Breast epithelium (tissue), 4 donors: ENCODE measurements at regions not wholly inside any gene's neighbourhood (a gene's known extent, or its start where the extent isn't known, plus 50 kb on each side); places are given as distances from the start of the nearest gene placed in this dataset.

Source experiments
- DNase-seq, 2 donors: peaks; one replicate each; pipeline ENCODE4 v3.0.0-alpha.2; 2019; ENCODE audit warnings: low spot score in 2 of 2
- H3K27ac ChIP-seq, 2 donors: fragments of 200-600 bp; sonication (generic) in 1 of 2; one replicate each; pipeline ENCODE4 v1.5.1; 2016 to 2019; ENCODE audit warnings: mild to moderate bottlenecking in 1 of 2
- H3K27me3 ChIP-seq, 2 donors: fragments of 200-600 bp; sonication (generic) in 1 of 2; one replicate each; pipeline versions ENCODE4 v1.5.1 to v1.6.0; 2017 to 2019; ENCODE audit warnings: control low read depth in 1 of 2, mild to moderate bottlenecking in 1 of 2
- H3K36me3 ChIP-seq: fragments of 200-600 bp; one replicate; pipeline ENCODE4 v1.5.1; 2019
- H3K4me1 ChIP-seq, 2 donors: fragments of 200-600 bp; sonication (generic); one replicate each; pipeline ENCODE4 v1.5.1; 2016 to 2019; ENCODE audit warnings: control low read depth in 1 of 2
- H3K4me3 ChIP-seq, 3 donors: fragments of 200-600 bp; sonication (generic); 1 replicate in 2 of 3; 2 replicates in 1 of 3; pipeline ENCODE4 v1.5.1; 2016 to 2019; ENCODE audit warnings: mild to moderate bottlenecking in 3 of 3, moderate library complexity in 2 of 3
- H3K9me3 ChIP-seq, 2 donors: fragments of 200-600 bp; sonication (generic) in 1 of 2; one replicate each; pipeline ENCODE4 v1.5.1; 2016 to 2019; ENCODE audit warnings: control low read depth in 1 of 2
- POLR2A ChIP-seq: fragments of 450-650 bp; IDR thresholded peaks from one replicate; pipeline ENCODE4 v1.6.1; 2016; ENCODE audit warnings: antibody characterized with exemption, mild to moderate bottlenecking, moderate library complexity
- POLR2AphosphoS5 ChIP-seq, 3 donors: sonication (generic); formaldehyde crosslinking; IDR thresholded peaks; one replicate each; pipeline ENCODE4 v1.6.1; 2017; ENCODE audit warnings: antibody characterized with exemption in 3 of 3
- intact Hi-C: fragments of 100-400 bp; cut with DNase I; formaldehyde crosslinking; loops from one replicate; pipeline ENCODE4 v1.15.1; 2023; ENCODE audit warnings: low total_unique reads
- TF ChIP-seq, protein P1 (sequence below), 3 donors: fragments of 450-650 bp; IDR thresholded peaks; one replicate each; pipeline ENCODE4 v1.5.1; 2016 to 2017; ENCODE audit warnings: antibody characterized with exemption in 3 of 3, mild to moderate bottlenecking in 3 of 3, moderate library complexity in 3 of 3

GRCh38 chr15:26365077-26365476 is 407.8 kb downstream of the GABRB3 start:
- Histone ChIP-seq H3K4me1 (no peaks in the 10 kb centered on the region), H3K27me3 (no peaks in the 10 kb centered on the region), H3K4me3 (no peak overlapping the region), H3K36me3 (no peaks in the 10 kb centered on the region), H3K9me3 (no peaks in the 10 kb centered on the region), H3K27ac (no peak overlapping the region)
- intact Hi-C loops, result no loop called here
- TF ChIP-seq POLR2AphosphoS5 (IDR thresholded peaks at IDR 0.05) (no peak), POLR2A (no peak)
- TF ChIP-seq, protein P1, sequence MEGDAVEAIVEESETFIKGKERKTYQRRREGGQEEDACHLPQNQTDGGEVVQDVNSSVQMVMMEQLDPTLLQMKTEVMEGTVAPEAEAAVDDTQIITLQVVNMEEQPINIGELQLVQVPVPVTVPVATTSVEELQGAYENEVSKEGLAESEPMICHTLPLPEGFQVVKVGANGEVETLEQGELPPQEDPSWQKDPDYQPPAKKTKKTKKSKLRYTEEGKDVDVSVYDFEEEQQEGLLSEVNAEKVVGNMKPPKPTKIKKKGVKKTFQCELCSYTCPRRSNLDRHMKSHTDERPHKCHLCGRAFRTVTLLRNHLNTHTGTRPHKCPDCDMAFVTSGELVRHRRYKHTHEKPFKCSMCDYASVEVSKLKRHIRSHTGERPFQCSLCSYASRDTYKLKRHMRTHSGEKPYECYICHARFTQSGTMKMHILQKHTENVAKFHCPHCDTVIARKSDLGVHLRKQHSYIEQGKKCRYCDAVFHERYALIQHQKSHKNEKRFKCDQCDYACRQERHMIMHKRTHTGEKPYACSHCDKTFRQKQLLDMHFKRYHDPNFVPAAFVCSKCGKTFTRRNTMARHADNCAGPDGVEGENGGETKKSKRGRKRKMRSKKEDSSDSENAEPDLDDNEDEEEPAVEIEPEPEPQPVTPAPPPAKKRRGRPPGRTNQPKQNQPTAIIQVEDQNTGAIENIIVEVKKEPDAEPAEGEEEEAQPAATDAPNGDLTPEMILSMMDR (IDR thresholded peaks at IDR 0.05), result no peak
- DNase-seq, result no peak

- Histone ChIP-seq H3K27ac (no peak overlapping the region), H3K4me1 (no peaks in the 10 kb centered on the region), H3K9me3 (no peaks in the 10 kb centered on the region), H3K4me3 (no peak overlapping the region), H3K27me3 (no peaks in the 10 kb centered on the region), H3K36me3 (no peaks in the 10 kb centered on the region)
- no peak for TF ChIP-seq POLR2AphosphoS5 (IDR thresholded peaks at IDR 0.05)
- TF ChIP-seq, protein P1 (IDR thresholded peaks at IDR 0.05), result no peak
- no peak for TF ChIP-seq POLR2A
- no peak for DNase-seq
- intact Hi-C loops, result no loop called here
Measured at GRCh38 chr15:26359855-26360254, 413.0 kb downstream of the GABRB3 start.

GRCh38 chr15:26358708-26359107 is 414.2 kb downstream of the GABRB3 start:
- Histone ChIP-seq H3K36me3 (no peaks in the 10 kb centered on the region), H3K4me1 (no peaks in the 10 kb centered on the region), H3K27ac (no peak overlapping the region), H3K9me3 (no peaks in the 10 kb centered on the region), H3K4me3 (no peak overlapping the region), H3K27me3 (no peaks in the 10 kb centered on the region)
- no peak for DNase-seq
- intact Hi-C loops, result no loop called here
- TF ChIP-seq, protein P1 (IDR thresholded peaks at IDR 0.05), result no peak
- TF ChIP-seq POLR2A (no peak), POLR2AphosphoS5 (IDR thresholded peaks at IDR 0.05) (no peak)

DNA sequence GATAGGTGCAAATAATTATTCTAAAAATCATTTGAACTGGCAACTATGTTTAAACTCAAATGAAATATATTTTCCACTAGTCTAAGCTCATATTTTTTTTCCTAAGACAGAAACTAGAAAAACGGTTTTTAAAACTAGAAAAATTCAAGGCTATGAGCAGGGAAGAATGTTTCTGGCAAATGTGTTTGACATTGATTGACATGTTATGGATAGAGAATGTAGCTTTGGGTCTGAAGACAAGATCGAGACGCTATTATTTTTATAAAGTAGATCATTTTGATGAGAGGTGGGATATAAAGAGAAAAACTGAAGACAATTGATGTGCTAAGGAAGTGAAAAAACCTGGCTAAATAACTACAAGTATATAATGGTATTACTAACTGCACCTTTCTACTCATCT is 415.2 kb downstream of the GABRB3 start:
- Histone ChIP-seq H3K9me3 (no peaks in the 10 kb centered on the region), H3K27ac (no peak overlapping the region), H3K27me3 (no peaks in the 10 kb centered on the region), H3K4me3 (no peak overlapping the region), H3K4me1 (no peaks in the 10 kb centered on the region), H3K36me3 (no peaks in the 10 kb centered on the region)
- intact Hi-C loops, result no loop called here
- TF ChIP-seq, protein P1 (IDR thresholded peaks at IDR 0.05), result no peak
- TF ChIP-seq POLR2AphosphoS5 (IDR thresholded peaks at IDR 0.05) (no peak), POLR2A (no peak)
- no peak for DNase-seq

GRCh38 chr15:26355472-26356074 is 417.3 kb downstream of the GABRB3 start:
- H3K9me3 ChIP-seq, result no peaks in the 10 kb centered on the region
- TF ChIP-seq, protein P1 (IDR thresholded peaks at IDR 0.05), result no peak
- TF ChIP-seq POLR2A, result no peak
- no peak for TF ChIP-seq POLR2AphosphoS5 (IDR thresholded peaks at IDR 0.05)
- no peaks in the 10 kb centered on the region for H3K4me1 ChIP-seq
- H3K36me3 ChIP-seq, result no peaks in the 10 kb centered on the region
- no peak overlapping the region for H3K4me3 ChIP-seq
- DNase-seq, result no peak
- no peak overlapping the region for H3K27ac ChIP-seq
- intact Hi-C loops, result no loop called here
- no peaks in the 10 kb centered on the region for H3K27me3 ChIP-seq
